ENCODE measurements at regions not wholly inside any gene's neighbourhood (a gene's known extent, or its start where the extent isn't known, plus 50 kb on each side); places are given as distances from the start of the nearest gene placed in this dataset.

DNA sequence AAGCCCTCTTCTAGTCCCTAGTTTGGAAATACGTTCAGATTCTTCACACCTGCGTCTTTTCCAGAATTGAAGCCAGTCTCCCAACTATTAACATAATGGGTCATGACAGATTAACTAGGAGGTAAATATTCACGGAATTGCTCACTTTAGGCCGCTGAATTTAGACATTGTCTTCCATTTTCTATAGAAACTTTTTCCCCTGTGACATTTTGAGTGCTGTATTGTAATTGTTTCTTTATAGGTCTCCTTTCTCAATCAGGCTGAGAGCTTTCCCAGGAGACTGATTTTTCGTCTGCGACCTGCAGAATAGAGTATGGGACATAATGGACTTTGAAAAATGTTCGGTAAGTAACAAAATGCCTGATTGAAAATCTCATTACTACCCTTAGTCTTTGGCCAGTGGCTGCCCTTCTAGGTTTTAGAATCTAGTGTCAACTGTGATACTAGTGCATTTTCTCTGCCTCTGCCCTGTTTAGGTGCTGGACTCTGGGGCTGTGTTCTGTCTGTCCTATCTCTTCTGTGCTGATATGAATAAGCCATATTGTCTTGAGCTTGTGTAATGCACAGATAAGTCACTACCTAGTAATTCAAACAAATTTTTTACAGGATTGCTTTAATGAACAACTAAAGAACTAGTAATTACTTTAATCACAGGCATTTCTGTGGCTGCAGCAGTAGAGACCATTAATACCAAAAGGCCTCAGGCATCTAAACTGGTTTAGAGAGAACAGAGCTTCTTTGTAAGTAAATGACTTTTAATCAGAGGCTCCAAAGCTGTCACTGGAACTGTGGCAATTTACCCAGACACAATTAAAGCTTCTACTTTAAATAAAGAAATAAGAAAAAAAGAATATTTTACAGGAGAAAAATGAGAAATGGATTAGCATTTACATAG is 122.4 kb upstream of the FREM2 start:
- intact Hi-C loops (cut with micrococcal nuclease; ENCODE audit: unreplicated experiment), result no loop called here
- TF ChIP-seq SIN3A (IDR thresholded peaks at IDR 0.05; ENCODE audit: borderline replicate concordance, insufficient read depth, low read depth, low read length), result no peak
- TF ChIP-seq POLR2AphosphoS5 (IDR thresholded peaks at IDR 0.05; ENCODE audit: low read depth, low read length), result no peak
- no peak for TF ChIP-seq REST (IDR thresholded peaks at IDR 0.05; ENCODE audit: insufficient read depth in 1 of 2, low read depth in 2 of 2, low read length in 1 of 2)
- TF ChIP-seq CTCF (IDR thresholded peaks at IDR 0.05), result no peak
- no peak for TF ChIP-seq TCF7L2 (IDR thresholded peaks at IDR 0.05; ENCODE audit: low read depth, low read length)
- no peaks in the 10 kb centered on the region for H3K27me3 ChIP-seq (ENCODE audit: control insufficient read depth, insufficient read depth, low read length)
- DNase-seq (ENCODE audit: low read depth, low spot score) (no peak), ATAC-seq (no peak)
- no peak overlapping the region for H3K4me3 ChIP-seq (ENCODE audit: low read depth in 2 of 2, low read length in 2 of 2)
- no peaks in the 10 kb centered on the region for H3K4me1 ChIP-seq (ENCODE audit: control insufficient read depth, insufficient read depth, low read length)
- no peaks in the 10 kb centered on the region for H3K36me3 ChIP-seq (ENCODE audit: control insufficient read depth, insufficient read depth, low read length)
- no peaks in the 10 kb centered on the region for H3K9me3 ChIP-seq (ENCODE audit: control insufficient read depth, insufficient read depth, low read depth, low read length)
- BruUV-seq (replicated peaks), result no TSS peak
- ChIA-PET CTCF (no interaction called here), POLR2A (no interaction called here)
- no peak overlapping the region for H3K27ac ChIP-seq (ENCODE audit: low read length)
- in situ Hi-C loops (cut with HindIII; ENCODE audit: low pct_unique_long_range_greater_than_20kb, low sequenced_read_pairs), result no loop called here

DNA sequence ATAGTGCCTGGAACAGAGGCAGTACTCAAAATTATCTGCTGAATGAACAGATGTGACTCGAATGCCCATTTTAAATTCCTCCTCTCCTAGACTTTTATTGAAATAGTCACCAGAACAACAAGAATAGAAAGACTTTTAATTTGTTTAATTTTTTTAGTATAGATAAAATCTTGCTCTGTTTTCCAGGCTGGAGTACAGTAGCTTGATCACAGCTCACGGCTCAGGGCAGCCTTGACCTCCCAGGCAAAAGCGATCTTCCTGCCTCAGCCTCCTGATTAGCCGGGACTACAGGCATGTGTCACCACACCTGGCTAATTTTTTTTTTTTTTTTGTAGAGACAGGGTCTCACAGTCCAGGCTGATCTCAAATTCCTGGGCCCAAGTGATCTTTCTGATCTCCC is 120.9 kb upstream of the FREM2 start:
- ChIA-PET CTCF (no interaction called here), POLR2A (no interaction called here)
- no TSS peak for BruUV-seq (replicated peaks)
- intact Hi-C loops (cut with micrococcal nuclease; ENCODE audit: unreplicated experiment) (no loop called here), in situ Hi-C loops (cut with HindIII; ENCODE audit: low pct_unique_long_range_greater_than_20kb, low sequenced_read_pairs) (no loop called here)
- no peak for TF ChIP-seq POLR2AphosphoS5 (IDR thresholded peaks at IDR 0.05; ENCODE audit: low read depth, low read length)
- H3K36me3 ChIP-seq (ENCODE audit: control insufficient read depth, insufficient read depth, low read length), result no peaks in the 10 kb centered on the region
- no peaks in the 10 kb centered on the region for H3K9me3 ChIP-seq (ENCODE audit: control insufficient read depth, insufficient read depth, low read depth, low read length)
- H3K4me3 ChIP-seq (ENCODE audit: low read depth in 2 of 2, low read length in 2 of 2), result no peak overlapping the region
- H3K27me3 ChIP-seq (ENCODE audit: control insufficient read depth, insufficient read depth, low read length), result no peaks in the 10 kb centered on the region
- ATAC-seq (no peak), DNase-seq (ENCODE audit: low read depth, low spot score) (no peak)
- H3K27ac ChIP-seq (ENCODE audit: low read length), result no peak overlapping the region
- no peaks in the 10 kb centered on the region for H3K4me1 ChIP-seq (ENCODE audit: control insufficient read depth, insufficient read depth, low read length)

DNA sequence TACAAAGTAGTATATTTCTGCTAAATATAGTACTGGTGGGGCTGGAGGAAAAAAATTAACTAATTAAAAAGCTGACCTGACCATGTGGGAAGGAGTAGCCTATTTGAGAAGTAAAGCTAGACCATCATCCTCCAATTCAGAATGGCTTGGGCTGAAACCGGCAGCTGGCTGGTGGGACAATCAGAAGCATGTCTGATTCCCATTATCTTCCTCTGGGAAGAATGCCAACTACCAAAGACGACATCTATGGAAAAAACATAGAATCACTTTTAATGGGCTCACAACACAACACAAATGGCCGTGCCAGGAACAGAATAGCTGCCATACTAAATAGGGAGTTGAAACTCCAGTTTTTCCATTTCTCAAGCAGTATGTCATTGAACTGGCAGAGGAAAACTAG is 120.4 kb upstream of the FREM2 start:
- Histone ChIP-seq H3K4me3 (ENCODE audit: low read depth in 2 of 2, low read length in 2 of 2) (no peak overlapping the region), H3K36me3 (ENCODE audit: control insufficient read depth, insufficient read depth, low read length) (no peaks in the 10 kb centered on the region), H3K9me3 (ENCODE audit: control insufficient read depth, insufficient read depth, low read depth, low read length) (no peaks in the 10 kb centered on the region), H3K4me1 (ENCODE audit: control insufficient read depth, insufficient read depth, low read length) (no peaks in the 10 kb centered on the region), H3K27me3 (ENCODE audit: control insufficient read depth, insufficient read depth, low read length) (no peaks in the 10 kb centered on the region), H3K27ac (ENCODE audit: low read length) (no peak overlapping the region)
- intact Hi-C loops (cut with micrococcal nuclease; ENCODE audit: unreplicated experiment), result no loop called here
- POLR2A ChIA-PET, result no interaction called here
- in situ Hi-C loops (cut with HindIII; ENCODE audit: low pct_unique_long_range_greater_than_20kb, low sequenced_read_pairs), result no loop called here
- BruUV-seq (replicated peaks), result no TSS peak
- DNase-seq (ENCODE audit: low read depth, low spot score) (no peak), ATAC-seq (no peak)
- TF ChIP-seq REST (IDR thresholded peaks at IDR 0.05; ENCODE audit: insufficient read depth in 1 of 2, low read depth in 2 of 2, low read length in 1 of 2), result no peak
- no peak for TF ChIP-seq POLR2AphosphoS5 (IDR thresholded peaks at IDR 0.05; ENCODE audit: low read depth, low read length)
- no peak for TF ChIP-seq SIN3A (IDR thresholded peaks at IDR 0.05; ENCODE audit: borderline replicate concordance, insufficient read depth, low read depth, low read length)
- no peak for TF ChIP-seq TCF7L2 (IDR thresholded peaks at IDR 0.05; ENCODE audit: low read depth, low read length)
- CTCF ChIA-PET, result no interaction called here
